ENCODE measurements at regions not wholly inside any gene's neighbourhood (a gene's known extent, or its start where the extent isn't known, plus 50 kb on each side); places are given as distances from the start of the nearest gene placed in this dataset.

- no peak overlapping the region for H3K18ac ChIP-seq (ENCODE audit: insufficient read length, low read depth, low read length)
- peaks cover 3 to 5% of the 10 kb centered on the region in 2 experiments; a peak in 3 of 4 replicates for H3K4me1 Mint-ChIP-seq
- no peak overlapping the region for H3K27ac ChIP-seq (ENCODE audit: insufficient read length, low read depth, low read length)
- no peak overlapping the region for H3K4me2 ChIP-seq (ENCODE audit: insufficient read depth, insufficient read length, low read length)
- H3K9ac ChIP-seq (ENCODE audit: extremely low read depth, insufficient read length, low read length): no peak overlapping the region
- no peak overlapping the region for H3K4me3 Mint-ChIP-seq
- no peaks in the 10 kb centered on the region for H3K27me3 ChIP-seq (ENCODE audit: insufficient read depth, low read length)
- H3K27ac Mint-ChIP-seq: no peak overlapping the region
- H2BK5ac ChIP-seq (ENCODE audit: insufficient read length, low read length): no peak overlapping the region
- H3K56ac ChIP-seq (ENCODE audit: insufficient read length, low read depth, low read length): no peak overlapping the region
- no peak overlapping the region for H3T11ph ChIP-seq (ENCODE audit: low read length)
- no peak overlapping the region for H4K91ac ChIP-seq (ENCODE audit: insufficient read length, low read depth, low read length)
- no peaks in the 10 kb centered on the region for H3K4me1 ChIP-seq (ENCODE audit: insufficient read depth, low read length)
- no peak overlapping the region for H2BK20ac ChIP-seq (ENCODE audit: low read depth, low read length, poor library complexity, severe bottlenecking)
- no peak overlapping the region for H3K23ac ChIP-seq (ENCODE audit: insufficient read length, low read depth, low read length)
- no peak overlapping the region for H2AK5ac ChIP-seq (ENCODE audit: insufficient read length, low read length)
- DNase-seq: no peak
- H4K8ac ChIP-seq (replicated peaks; ENCODE audit: insufficient read length, low read depth, low read length): no peak overlapping the region
- H3K79me2 ChIP-seq (ENCODE audit: insufficient read depth, low read length): no peaks in the 10 kb centered on the region
- no peak overlapping the region for H4K5ac ChIP-seq (ENCODE audit: insufficient read length, low read depth, low read length)
- no peaks in the 10 kb centered on the region; a peak in 1 of 7 replicates for H3K36me3 Mint-ChIP-seq (ENCODE audit: insufficient read depth in 1 of 3, low read depth in 3 of 3)
- H3K9me3 Mint-ChIP-seq: no peaks in the 10 kb centered on the region; a peak in 3 of 5 replicates
- no peaks in the 10 kb centered on the region for H4K20me1 ChIP-seq (ENCODE audit: control insufficient read depth, insufficient read depth, insufficient read length)
- no peak overlapping the region for H2AFZ ChIP-seq (ENCODE audit: low read length)
- no peak overlapping the region for H3K4ac ChIP-seq (ENCODE audit: low read depth, low read length)
- H3K9me3 ChIP-seq (ENCODE audit: control insufficient read depth, low read depth, low read length): no peaks in the 10 kb centered on the region
- peaks cover 1% of the 10 kb centered on the region; the same call in 1 of the 2 replicates for H3K27me3 Mint-ChIP-seq (ENCODE audit: low read depth)
- no CpG with 5 or more reads among the region's 2 CpGs for WGBS (ENCODE audit: extremely low coverage, insufficient read length, low lambda C conversion rate)
- H2BK12ac ChIP-seq (ENCODE audit: insufficient read length, low read depth, low read length): no peak overlapping the region
- H2BK120ac ChIP-seq (ENCODE audit: low read depth, low read length, poor library complexity, severe bottlenecking): no peak overlapping the region
- no peaks in the 10 kb centered on the region for H3K23me2 ChIP-seq (ENCODE audit: insufficient read length, low read depth, low read length, poor library complexity, severe bottlenecking)
- TF ChIP-seq CTCF (conservative IDR thresholded peaks at IDR 0.05): no peak
- no peak overlapping the region for H3K14ac ChIP-seq (ENCODE audit: insufficient read depth, low read length)
- no peaks in the 10 kb centered on the region for H3K79me1 ChIP-seq (ENCODE audit: insufficient read depth, low read depth, low read length, poor library complexity, severe bottlenecking)
- H2BK15ac ChIP-seq (ENCODE audit: low read depth, low read length): no peak overlapping the region
These were observed 159.4 kb downstream of the QRSL1 start for GRCh38 chr6:106788761-106789160.

Measured in H9 (cell line).